HepG2 (cell line): ENCODE measurements at regions not wholly inside any gene's neighbourhood (a gene's known extent, or its start where the extent isn't known, plus 50 kb on each side); places are given as distances from the start of the nearest gene placed in this dataset.
"Not testable (repeated sequence)": the region's sequence is repeated elsewhere in the genome, so short reads cannot be mapped to it uniquely, and the experiment has no call there.

Source experiments
- ATAC-seq: fragments of 200-7000 bp; cut with Tn5 transposase; 3 replicates; pipeline ENCODE4 v1.9.1; 2020; ENCODE audit warnings: mild to moderate bottlenecking, moderate library complexity
- BruUV-seq: library from RNA; stranded (reverse); fragments of 400-500 nt; replicated peaks from 2 replicates; lab custom pipeline; 2021; lab: Mats Ljungman, UMichigan
- CTCF ChIA-PET: fragments of 300-600 bp; formaldehyde crosslinking; extraction: SDS; loops from one replicate; lab custom pipeline; 2021; ENCODE audit warnings: low total read pairs, inconsistent platforms, low intra/inter-chr PET ratio; lab: Yijun Ruan, JAX
- POLR2A ChIA-PET: fragments of 350-600 bp; sonication (Branson Sonifier 250); formaldehyde crosslinking; loops from one replicate; lab custom pipeline; 2020; ENCODE audit warnings: antibody characterized with exemption, inconsistent platforms; lab: Yijun Ruan, JAX
- DNase-seq: peaks from one replicate; pipeline ENCODE4 v3.0.0-alpha.2; 2015; ENCODE audit warnings: low spot score
- FAIRE-seq: peaks from 3 replicates; lab custom pipeline; 2011; peaks lifted over from hg19 to GRCh38; lab: Jason Lieb, UNC
- H2AFZ ChIP-seq: one replicate; pipeline ENCODE4 v1.6.1; 2011; ENCODE audit warnings: low read length, inconsistent platforms
- H3K27ac ChIP-seq: fragments of 300-600 bp; 3 replicates; pipeline ENCODE4 v1.8.0; 2011; ENCODE audit warnings: mixed run types, mild to moderate bottlenecking, mixed read lengths, low read length, inconsistent platforms; ENCODE audit not compliant: insufficient read depth; ENCODE audit errors: extremely low read length
- H3K27me3 ChIP-seq, 2 experiments: fragments of 200-600 bp in 1 of 2; 2 replicates in 1 of 2; 3 replicates in 1 of 2; pipeline versions ENCODE4 v1.6.0 to v1.8.0; 2011; ENCODE audit warnings: low read length in 2 of 2, mild to moderate bottlenecking in 2 of 2, moderate library complexity in 2 of 2, inconsistent platforms in 1 of 2; ENCODE audit not compliant: insufficient read depth in 2 of 2, control insufficient read depth in 1 of 2
- H3K36me3 ChIP-seq, 2 experiments: fragments of 200-600 bp in 1 of 2; replicated peaks in 1 of 2; 2 replicates in 1 of 2; 3 replicates in 1 of 2; pipeline versions ENCODE4 v1.5.1 to v1.8.0; 2011; ENCODE audit warnings: low read length in 2 of 2, inconsistent platforms in 1 of 2; ENCODE audit not compliant: insufficient read depth in 2 of 2, control insufficient read depth in 1 of 2
- H3K4me1 ChIP-seq: 2 replicates; pipeline ENCODE4 v1.5.1; 2012; ENCODE audit warnings: low read length, inconsistent platforms; ENCODE audit not compliant: insufficient read depth
- H3K4me2 ChIP-seq: 2 replicates; pipeline ENCODE4 v1.6.0; 2011; ENCODE audit warnings: low read depth, low read length, inconsistent platforms
- H3K4me3 ChIP-seq, 3 experiments: fragments of 200-600 bp in 1 of 3; sonication (generic), shearing (Covaris generic) in 1 of 3; replicated peaks in 1 of 3; 2 replicates each; pipeline ENCODE4 v1.5.1; 2011 to 2016; ENCODE audit warnings: low read length in 3 of 3, inconsistent platforms in 2 of 3, low read depth in 2 of 3, mild to moderate bottlenecking in 2 of 3, control low read depth in 1 of 3, mixed read lengths in 1 of 3; ENCODE audit not compliant: insufficient read depth in 1 of 3
- H3K79me2 ChIP-seq: one replicate; pipeline ENCODE4 v1.6.1; 2011; ENCODE audit warnings: low read length, inconsistent platforms; ENCODE audit not compliant: insufficient read depth
- H3K9ac ChIP-seq: 2 replicates; pipeline ENCODE4 v1.6.0; 2011; ENCODE audit warnings: mild to moderate bottlenecking, low read depth, low read length, inconsistent platforms; ENCODE audit not compliant: insufficient read depth
- H3K9me3 ChIP-seq: 2 replicates; pipeline ENCODE4 v1.5.1; 2012; ENCODE audit warnings: mild to moderate bottlenecking, low read length
- H4K20me1 ChIP-seq: 2 replicates; pipeline ENCODE4 v1.6.0; 2011; ENCODE audit warnings: inconsistent platforms, mild to moderate bottlenecking, low read length, moderate library complexity; ENCODE audit not compliant: insufficient read depth
- ARHGAP35 ChIP-seq: sonication (generic); formaldehyde crosslinking; IDR thresholded peaks from 2 replicates; pipeline ENCODE4 v1.9.0; 2022; ENCODE audit warnings: mild to moderate bottlenecking, inconsistent platforms, moderate library complexity, missing genetic modification reagents, borderline replicate concordance
- FOXA1 ChIP-seq, 2 experiments: fragments of 450-650 bp in 1 of 2; sonication (generic) in 1 of 2; formaldehyde crosslinking in 1 of 2; IDR thresholded peaks; 2 replicates each; pipeline versions ENCODE4 v1.4.0 to v1.6.1; 2016 to 2020; ENCODE audit warnings: missing genetic modification reagents in 1 of 2
- HMGXB3 ChIP-seq: sonication (generic); formaldehyde crosslinking; IDR thresholded peaks from 2 replicates; pipeline ENCODE4 v1.4.0; 2020; ENCODE audit warnings: missing genetic modification reagents, borderline replicate concordance
- HNRNPH1 ChIP-seq: fragments of 200-400 bp; formaldehyde crosslinking; optimal IDR thresholded peaks from 2 replicates; pipeline ENCODE3; 2017; ENCODE audit warnings: mild to moderate bottlenecking, low read depth, low read length
- ZNF770 ChIP-seq: sonication (generic); formaldehyde crosslinking; IDR thresholded peaks from 2 replicates; pipeline ENCODE4 v1.5.0; 2020; ENCODE audit warnings: mild to moderate bottlenecking, missing genetic modification reagents
- WGBS: methylation state at CpG from one replicate; pipeline ENCODE4 v1.1.6; 2017; ENCODE audit warnings: low lambda C conversion rate; 5-methylcytosine and 5-hydroxymethylcytosine counted together
- in situ Hi-C: cut with HindIII; loops from 2 replicates; pipeline ENCODE4 v1.10.0; 2017; ENCODE audit warnings: low pct_unique_long_range_greater_than_20kb; ENCODE audit not compliant: extremely low pct_ligation_motif_present
- intact Hi-C: fragments of 100-400 bp; cut with micrococcal nuclease; formaldehyde crosslinking; loops from one replicate; pipeline ENCODE4 v1.10.0; 2022; ENCODE audit not compliant: unreplicated experiment

GRCh38 chr5:7169240-7169878 is 226.6 kb upstream of the ADCY2 start (continued):
- TF ChIP-seq HMGXB3 (CRISPR knock-in tag): no peak
- no peak for TF ChIP-seq HNRNPH1
- TF ChIP-seq ZNF770 (CRISPR knock-in tag): no peak
- no peak for TF ChIP-seq ARHGAP35 (CRISPR knock-in tag)

- H3K36me3 ChIP-seq; H4K20me1 ChIP-seq; in situ Hi-C loops; intact Hi-C loops; CTCF ChIA-PET; H3K4me3 ChIP-seq; FAIRE-seq; H3K79me2 ChIP-seq; H3K4me2 ChIP-seq; BruUV-seq; H3K9ac ChIP-seq; DNase-seq; H3K27ac ChIP-seq; POLR2A ChIA-PET; H2AFZ ChIP-seq; H3K9me3 ChIP-seq; ATAC-seq; H3K27me3 ChIP-seq; H3K4me1 ChIP-seq; TF ChIP-seq FOXA1 (IDR thresholded peaks at IDR 0.05): not testable (repeated sequence)
- TF ChIP-seq FOXA1 (CRISPR knock-in tag; IDR thresholded peaks at IDR 0.05): 0 out of 2 replicates have a peak, but pooled peaks have one; percentile 40
- 45% methylated on average over 12 of the region's 16 CpGs for WGBS
Observed at GRCh38 chr5:7170785-7171184, 225.2 kb upstream of the ADCY2 start.
